SK-N-SH (cell line): ENCODE measurements at regions not wholly inside any gene's neighbourhood (a gene's known extent, or its start where the extent isn't known, plus 50 kb on each side); places are given as distances from the start of the nearest gene placed in this dataset.

Experiments used
- CTCF ChIA-PET: fragments of 300-600, 350-600 bp; formaldehyde crosslinking; extraction: SDS; loops from one replicate; lab custom pipeline; 2021; lab: Yijun Ruan, JAX
- POLR2A ChIA-PET: fragments of 350-600 bp; sonication (Branson Sonifier 250); formaldehyde crosslinking; extraction: SDS; loops from one replicate; lab custom pipeline; 2020; ENCODE audit warnings: antibody characterized with exemption, inconsistent platforms; lab: Yijun Ruan, JAX
- DNase-seq: peaks from one replicate; pipeline ENCODE4 v3.0.0; 2012
- H2AFZ ChIP-seq: fragments of 200-600 bp; sonication (generic); 2 replicates; pipeline ENCODE4 v1.8.1; 2016; ENCODE audit warnings: antibody characterized with exemption, mild to moderate bottlenecking, low read depth
- H3F3A ChIP-seq: fragments of 200-600 bp; sonication (generic); replicated peaks from 2 replicates; pipeline ENCODE3; 2016; ENCODE audit warnings: antibody characterized with exemption, mild to moderate bottlenecking; ENCODE audit not compliant: insufficient read depth
- H3K27ac ChIP-seq, 2 experiments: fragments of 200-500 bp in 1 of 2; fragments of 200-600 bp in 1 of 2; sonication (Bioruptor generic) in 1 of 2; sonication (generic), shearing (Covaris generic) in 1 of 2; 2 replicates each; pipeline versions ENCODE4 v1.5.1 to v1.6.1; 2014 to 2016; ENCODE audit warnings: low read depth in 2 of 2, inconsistent platforms in 1 of 2, low read length in 1 of 2, mild to moderate bottlenecking in 1 of 2, mixed read lengths in 1 of 2
- H3K27me3 ChIP-seq: fragments of 200-600 bp; sonication (generic), shearing (Covaris generic); 2 replicates; pipeline ENCODE4 v1.6.1; 2016; ENCODE audit warnings: mixed run types; ENCODE audit not compliant: insufficient read depth
- H3K36me3 ChIP-seq, 2 experiments: fragments of 200-500 bp in 1 of 2; fragments of 200-600 bp in 1 of 2; sonication (Bioruptor generic) in 1 of 2; sonication (generic) in 1 of 2; replicated peaks in 1 of 2; 2 replicates each; pipeline versions ENCODE3 to v1.5.1; 2014 to 2016; ENCODE audit warnings: low read length in 1 of 2, mild to moderate bottlenecking in 1 of 2; ENCODE audit not compliant: insufficient read depth in 2 of 2, control insufficient read depth in 1 of 2
- H3K4me1 ChIP-seq, 2 experiments: fragments of 200-500 bp in 1 of 2; fragments of 200-600 bp in 1 of 2; sonication (Bioruptor generic) in 1 of 2; sonication (generic), shearing (Covaris generic) in 1 of 2; 2 replicates each; pipeline versions ENCODE4 v1.5.1 to v1.6.1; 2014 to 2016; ENCODE audit warnings: low read depth in 1 of 2, low read length in 1 of 2, mixed run types in 1 of 2; ENCODE audit not compliant: insufficient read depth in 2 of 2, control insufficient read depth in 1 of 2
- H3K4me2 ChIP-seq: fragments of 200-600 bp; sonication (generic), shearing (Covaris generic); 2 replicates; pipeline ENCODE4 v1.6.1; 2017; ENCODE audit warnings: mixed run types
- H3K4me3 ChIP-seq, 2 experiments: fragments of 200-500 bp in 1 of 2; fragments of 200-600 bp in 1 of 2; sonication (Bioruptor generic) in 1 of 2; sonication (generic), shearing (Covaris generic) in 1 of 2; 2 replicates each; pipeline versions ENCODE4 v1.5.1 to v1.8.1; 2014 to 2016; ENCODE audit warnings: low read depth in 2 of 2, inconsistent platforms in 1 of 2, low read length in 1 of 2, mild to moderate bottlenecking in 1 of 2, mixed read lengths in 1 of 2, moderate library complexity in 1 of 2
- H3K79me2 ChIP-seq: fragments of 200-600 bp; sonication (generic); 2 replicates; pipeline ENCODE4 v1.8.1; 2017; ENCODE audit warnings: mild to moderate bottlenecking; ENCODE audit not compliant: insufficient read depth
- H3K9ac ChIP-seq: fragments of 200-600 bp; sonication (generic); 2 replicates; pipeline ENCODE4 v1.6.1; 2017; ENCODE audit warnings: mixed run types
- H3K9me2 ChIP-seq: fragments of 200-600 bp; sonication (generic); 2 replicates; pipeline ENCODE4 v1.6.1; 2017; ENCODE audit warnings: mixed run types
- H3K9me3 ChIP-seq: fragments of 200-600 bp; sonication (generic); 2 replicates; pipeline ENCODE4 v1.6.1; 2017; ENCODE audit warnings: mixed run types, mild to moderate bottlenecking, moderate library complexity
- H4K20me1 ChIP-seq: fragments of 200-600 bp; sonication (generic); 2 replicates; pipeline ENCODE4 v1.6.1; 2017; ENCODE audit warnings: mild to moderate bottlenecking, mixed run types; ENCODE audit not compliant: insufficient read depth
- EP300 ChIP-seq, 2 experiments: IDR thresholded peaks; 2 replicates each; pipeline versions ENCODE4 v1.4.0 to v1.6.1; 2012; ENCODE audit warnings: borderline replicate concordance in 1 of 2, low read depth in 1 of 2, low read length in 1 of 2
- FOSL2 ChIP-seq: IDR thresholded peaks from 2 replicates; pipeline ENCODE4 v1.4.0; 2012; ENCODE audit warnings: low read depth, mild to moderate bottlenecking, moderate library complexity, borderline replicate concordance
- FOXJ3 ChIP-seq: sonication (generic); formaldehyde crosslinking; IDR thresholded peaks from 2 replicates; pipeline ENCODE4 v1.5.1; 2020; ENCODE audit warnings: mild to moderate bottlenecking, missing genetic modification reagents
- NFIC ChIP-seq: IDR thresholded peaks from 2 replicates; pipeline ENCODE4 v1.4.0; 2012; ENCODE audit warnings: borderline replicate concordance
- NRF1 ChIP-seq: IDR thresholded peaks from 2 replicates; pipeline ENCODE4 v1.6.1; 2012; ENCODE audit warnings: low read depth, mild to moderate bottlenecking, low read length
- RAD21 ChIP-seq: IDR thresholded peaks from 2 replicates; pipeline ENCODE4 v1.6.1; 2012; ENCODE audit warnings: mild to moderate bottlenecking, low read length
- SIN3A ChIP-seq: IDR thresholded peaks from 2 replicates; pipeline ENCODE4 v1.6.1; 2012; ENCODE audit warnings: low read depth, mild to moderate bottlenecking, low read length, moderate library complexity, borderline replicate concordance
- TEAD4 ChIP-seq: IDR thresholded peaks from 2 replicates; pipeline ENCODE4 v1.4.0; 2012; ENCODE audit warnings: mild to moderate bottlenecking, borderline replicate concordance; ENCODE audit not compliant: insufficient read depth
- WGBS: methylation state at CpG from one replicate; pipeline ENCODE4 v1.1.6; 2017; ENCODE audit warnings: low lambda C conversion rate; 5-methylcytosine and 5-hydroxymethylcytosine counted together
- TF ChIP-seq, protein P1 (sequence below): IDR thresholded peaks from 2 replicates; pipeline ENCODE4 v1.4.0; 2012; ENCODE audit warnings: low read depth, borderline replicate concordance
- TF ChIP-seq, protein P2 (sequence below): fragments of 150-350 bp; IDR thresholded peaks from 2 replicates; pipeline ENCODE4 v1.6.1; 2017; ENCODE audit warnings: antibody characterized with exemption, low read length, low read depth, borderline replicate concordance
- TF ChIP-seq, protein P3 (sequence below): fragments of 200-600 bp; sonication (generic); IDR thresholded peaks from 2 replicates; pipeline ENCODE4 v1.6.1; 2017; ENCODE audit warnings: antibody characterized with exemption, mild to moderate bottlenecking, moderate library complexity
- TF ChIP-seq, protein P4 (sequence below): fragments of 150-350 bp; IDR thresholded peaks from 2 replicates; pipeline ENCODE4 v1.6.1; 2016; ENCODE audit warnings: mild to moderate bottlenecking, low read depth, low read length
- TF ChIP-seq, protein P5 (sequence below): IDR thresholded peaks from 2 replicates; pipeline ENCODE4; 2012

DNA sequence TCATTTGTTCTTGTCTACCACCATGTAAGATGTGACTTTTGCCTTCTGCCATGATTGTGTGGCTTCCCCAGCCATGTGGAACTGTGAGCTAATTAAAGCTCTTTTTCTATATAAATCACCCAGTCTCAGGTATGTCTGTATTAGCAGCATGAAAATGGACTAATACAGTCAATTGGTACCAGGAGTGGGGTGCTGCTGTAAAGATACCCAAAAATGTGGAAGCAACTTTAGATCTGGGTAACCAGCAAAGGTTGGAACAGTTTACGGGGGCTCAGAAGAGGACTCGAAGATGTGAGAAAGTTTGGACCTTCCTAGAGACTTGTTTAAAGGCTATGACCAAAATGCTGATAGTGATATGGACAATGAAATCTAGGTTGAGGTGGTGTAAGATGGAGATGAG, 488.9 kb downstream of the ISL1 start:
- Histone ChIP-seq H3F3A (no peaks in the 10 kb centered on the region), H3K27ac (no peak overlapping the region), H3K79me2 (no peaks in the 10 kb centered on the region), H3K4me3 (no peak overlapping the region), H4K20me1 (no peaks in the 10 kb centered on the region), H3K9me3 (peaks cover 8% of the 10 kb centered on the region), H3K9ac (no peak overlapping the region), H2AFZ (no peak overlapping the region), H3K4me1 (no peaks in the 10 kb centered on the region), H3K27me3 (no peaks in the 10 kb centered on the region), H3K36me3 (no peaks in the 10 kb centered on the region), H3K9me2 (no peaks in the 10 kb centered on the region), H3K4me2 (no peak overlapping the region)
- CTCF ChIA-PET = no interaction called here
- DNase-seq = no peak
- POLR2A ChIA-PET = no interaction called here
- WGBS = 45% methylated on average over 2 of the region's 2 CpGs
- TF ChIP-seq FOSL2 = no peak
- TF ChIP-seq NRF1 = no peak
- TF ChIP-seq, protein P1, sequence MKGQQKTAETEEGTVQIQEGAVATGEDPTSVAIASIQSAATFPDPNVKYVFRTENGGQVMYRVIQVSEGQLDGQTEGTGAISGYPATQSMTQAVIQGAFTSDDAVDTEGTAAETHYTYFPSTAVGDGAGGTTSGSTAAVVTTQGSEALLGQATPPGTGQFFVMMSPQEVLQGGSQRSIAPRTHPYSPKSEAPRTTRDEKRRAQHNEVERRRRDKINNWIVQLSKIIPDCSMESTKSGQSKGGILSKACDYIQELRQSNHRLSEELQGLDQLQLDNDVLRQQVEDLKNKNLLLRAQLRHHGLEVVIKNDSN = no peak
- no peak for TF ChIP-seq RAD21
- TF ChIP-seq TEAD4 = no peak
- TF ChIP-seq, protein P2, sequence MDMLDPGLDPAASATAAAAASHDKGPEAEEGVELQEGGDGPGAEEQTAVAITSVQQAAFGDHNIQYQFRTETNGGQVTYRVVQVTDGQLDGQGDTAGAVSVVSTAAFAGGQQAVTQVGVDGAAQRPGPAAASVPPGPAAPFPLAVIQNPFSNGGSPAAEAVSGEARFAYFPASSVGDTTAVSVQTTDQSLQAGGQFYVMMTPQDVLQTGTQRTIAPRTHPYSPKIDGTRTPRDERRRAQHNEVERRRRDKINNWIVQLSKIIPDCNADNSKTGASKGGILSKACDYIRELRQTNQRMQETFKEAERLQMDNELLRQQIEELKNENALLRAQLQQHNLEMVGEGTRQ = no peak
- TF ChIP-seq, protein P3, sequence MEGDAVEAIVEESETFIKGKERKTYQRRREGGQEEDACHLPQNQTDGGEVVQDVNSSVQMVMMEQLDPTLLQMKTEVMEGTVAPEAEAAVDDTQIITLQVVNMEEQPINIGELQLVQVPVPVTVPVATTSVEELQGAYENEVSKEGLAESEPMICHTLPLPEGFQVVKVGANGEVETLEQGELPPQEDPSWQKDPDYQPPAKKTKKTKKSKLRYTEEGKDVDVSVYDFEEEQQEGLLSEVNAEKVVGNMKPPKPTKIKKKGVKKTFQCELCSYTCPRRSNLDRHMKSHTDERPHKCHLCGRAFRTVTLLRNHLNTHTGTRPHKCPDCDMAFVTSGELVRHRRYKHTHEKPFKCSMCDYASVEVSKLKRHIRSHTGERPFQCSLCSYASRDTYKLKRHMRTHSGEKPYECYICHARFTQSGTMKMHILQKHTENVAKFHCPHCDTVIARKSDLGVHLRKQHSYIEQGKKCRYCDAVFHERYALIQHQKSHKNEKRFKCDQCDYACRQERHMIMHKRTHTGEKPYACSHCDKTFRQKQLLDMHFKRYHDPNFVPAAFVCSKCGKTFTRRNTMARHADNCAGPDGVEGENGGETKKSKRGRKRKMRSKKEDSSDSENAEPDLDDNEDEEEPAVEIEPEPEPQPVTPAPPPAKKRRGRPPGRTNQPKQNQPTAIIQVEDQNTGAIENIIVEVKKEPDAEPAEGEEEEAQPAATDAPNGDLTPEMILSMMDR = no peak

DNA sequence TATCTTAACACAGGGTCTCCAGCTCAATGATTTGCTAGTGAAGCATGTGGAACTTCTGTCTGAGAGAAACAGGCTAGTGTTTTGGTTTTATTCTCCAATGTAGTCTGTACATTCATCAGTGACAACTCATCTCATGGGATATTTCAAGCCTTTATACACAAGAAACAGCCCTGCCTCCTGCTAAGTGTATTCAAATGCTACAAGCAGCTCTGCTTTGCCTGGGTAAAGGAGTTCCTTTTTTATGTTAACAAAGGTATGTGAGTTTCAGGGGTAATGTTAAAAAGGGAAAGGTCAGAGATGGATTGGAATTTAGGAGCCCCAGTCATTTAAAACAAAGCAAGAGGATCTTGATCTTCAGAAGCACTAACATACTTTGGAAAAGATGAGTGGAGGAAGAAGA, 498.7 kb downstream of the ISL1 start:
- no peak overlapping the region for H3K4me2 ChIP-seq
- ChIA-PET POLR2A (no interaction called here), CTCF (no interaction called here)
- no peak overlapping the region for H3K9ac ChIP-seq
- H3K79me2 ChIP-seq = no peaks in the 10 kb centered on the region
- no peaks in the 10 kb centered on the region for H3F3A ChIP-seq
- no peaks in the 10 kb centered on the region for H4K20me1 ChIP-seq
- TF ChIP-seq, protein P4, sequence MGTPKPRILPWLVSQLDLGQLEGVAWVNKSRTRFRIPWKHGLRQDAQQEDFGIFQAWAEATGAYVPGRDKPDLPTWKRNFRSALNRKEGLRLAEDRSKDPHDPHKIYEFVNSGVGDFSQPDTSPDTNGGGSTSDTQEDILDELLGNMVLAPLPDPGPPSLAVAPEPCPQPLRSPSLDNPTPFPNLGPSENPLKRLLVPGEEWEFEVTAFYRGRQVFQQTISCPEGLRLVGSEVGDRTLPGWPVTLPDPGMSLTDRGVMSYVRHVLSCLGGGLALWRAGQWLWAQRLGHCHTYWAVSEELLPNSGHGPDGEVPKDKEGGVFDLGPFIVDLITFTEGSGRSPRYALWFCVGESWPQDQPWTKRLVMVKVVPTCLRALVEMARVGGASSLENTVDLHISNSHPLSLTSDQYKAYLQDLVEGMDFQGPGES = no peak
- no peak for TF ChIP-seq NFIC
- TF ChIP-seq RAD21 = no peak
- TF ChIP-seq, protein P5, sequence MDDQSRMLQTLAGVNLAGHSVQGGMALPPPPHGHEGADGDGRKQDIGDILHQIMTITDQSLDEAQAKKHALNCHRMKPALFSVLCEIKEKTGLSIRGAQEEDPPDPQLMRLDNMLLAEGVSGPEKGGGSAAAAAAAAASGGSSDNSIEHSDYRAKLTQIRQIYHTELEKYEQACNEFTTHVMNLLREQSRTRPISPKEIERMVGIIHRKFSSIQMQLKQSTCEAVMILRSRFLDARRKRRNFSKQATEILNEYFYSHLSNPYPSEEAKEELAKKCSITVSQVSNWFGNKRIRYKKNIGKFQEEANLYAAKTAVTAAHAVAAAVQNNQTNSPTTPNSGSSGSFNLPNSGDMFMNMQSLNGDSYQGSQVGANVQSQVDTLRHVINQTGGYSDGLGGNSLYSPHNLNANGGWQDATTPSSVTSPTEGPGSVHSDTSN = no peak
- TF ChIP-seq FOXJ3 (CRISPR knock-in tag) = no peak
- TF ChIP-seq NRF1 = no peak
- no peak for TF ChIP-seq SIN3A
- TF ChIP-seq, protein P3 = no peak
- no peak for TF ChIP-seq EP300 (IDR thresholded peaks at IDR 0.05; ENCODE audit: borderline replicate concordance in 1 of 2, low read depth in 1 of 2, low read length in 1 of 2)
- H3K27me3 ChIP-seq = no peaks in the 10 kb centered on the region
- H2AFZ ChIP-seq = no peak overlapping the region
- no peaks in the 10 kb centered on the region for H3K9me3 ChIP-seq
- H3K36me3 ChIP-seq = no peaks in the 10 kb centered on the region
- no peaks in the 10 kb centered on the region for H3K9me2 ChIP-seq
- DNase-seq = no peak
- no peak overlapping the region for H3K27ac ChIP-seq
- no peaks in the 10 kb centered on the region; a peak in 1 of 4 replicates for H3K4me1 ChIP-seq
- no peak overlapping the region for H3K4me3 ChIP-seq
